HG02970 (cell line): ENCODE measurements at regions not wholly inside any gene's neighbourhood (a gene's known extent, or its start where the extent isn't known, plus 50 kb on each side); places are given as distances from the start of the nearest gene placed in this dataset.

Experiments
- ATAC-seq: cut with Tn5 transposase; IDR thresholded peaks from one replicate; pipeline ENCODE4 v1.9.1; 2021; ENCODE audit warnings: mild to moderate bottlenecking, moderate library complexity, moderate number of reproducible peaks; ENCODE audit not compliant: unreplicated experiment, low FRiP score

DNA sequence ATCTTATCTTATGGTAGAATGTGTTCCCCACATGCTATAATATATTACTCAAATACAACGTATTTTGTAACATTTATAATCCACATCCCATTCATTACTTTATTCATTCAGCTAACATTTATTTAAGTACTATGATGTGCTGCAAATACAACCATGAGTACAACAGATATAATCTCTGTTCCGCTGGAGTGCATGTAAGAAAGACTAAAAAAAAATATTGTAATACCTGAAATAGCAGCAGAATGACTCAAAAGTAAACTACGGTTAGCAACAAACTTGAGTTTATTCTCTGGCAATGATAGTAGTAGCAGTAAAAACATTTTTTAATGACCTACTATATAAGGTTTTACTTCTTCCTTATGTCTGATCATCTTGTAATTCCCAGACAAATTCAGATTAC is 1776.3 kb downstream of the STIM2 start:
- ATAC-seq = no peak

GRCh38 chr4:28639747-28640146 is 1779.1 kb downstream of the STIM2 start:
- ATAC-seq = no peak

GRCh38 chr4:28654618-28655017 is 1794.0 kb downstream of the STIM2 start:
- no peak for ATAC-seq

GRCh38 chr4:28665306-28665705 is 1804.7 kb downstream of the STIM2 start:
- ATAC-seq = no peak

GRCh38 chr4:28675582-28675981 is 1814.9 kb downstream of the STIM2 start:
- no peak for ATAC-seq

DNA sequence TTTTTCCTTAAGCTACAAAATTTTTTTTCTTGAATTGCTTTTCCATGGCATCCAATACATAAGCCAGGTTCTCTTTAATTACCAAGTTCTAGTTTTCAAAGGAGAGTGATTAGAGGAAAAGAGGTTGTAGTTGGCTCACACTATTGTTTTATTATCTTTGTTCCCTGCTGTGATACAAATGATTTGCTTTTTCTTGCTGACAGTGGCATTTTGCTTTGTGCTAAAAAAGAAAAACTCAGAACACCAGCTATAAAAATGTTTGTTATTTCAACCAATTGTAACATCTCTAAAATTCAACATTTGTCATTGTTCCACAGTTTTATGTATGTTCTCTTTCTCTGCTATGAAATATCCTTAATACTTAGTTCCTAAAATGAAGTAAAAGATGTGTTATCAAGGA is 1817.2 kb downstream of the STIM2 start:
- ATAC-seq = no peak

GRCh38 chr4:28682847-28683246 is 1822.2 kb downstream of the STIM2 start:
- ATAC-seq = no peak

DNA sequence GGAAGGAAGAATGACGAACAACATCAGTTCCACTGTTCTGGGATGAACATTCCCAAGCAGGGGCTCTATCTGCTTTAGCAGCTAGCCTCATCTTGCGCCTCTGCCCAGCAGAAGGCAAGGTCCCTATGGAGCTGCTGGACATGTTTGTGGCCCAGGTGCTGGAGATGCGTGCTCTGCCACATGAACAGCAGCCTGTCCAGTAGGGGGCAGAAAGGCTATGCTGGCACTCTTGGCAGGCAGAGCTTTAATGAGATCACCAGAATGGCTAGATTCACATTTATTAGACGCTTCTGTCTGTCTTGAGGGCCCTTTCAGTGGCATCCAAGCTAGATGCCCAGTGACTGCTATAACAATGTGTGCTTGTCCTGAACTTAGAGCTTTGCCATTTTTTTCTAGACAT is 1826.0 kb downstream of the STIM2 start:
- no peak for ATAC-seq

GRCh38 chr4:28690890-28691289 is 1830.2 kb downstream of the STIM2 start:
- no peak for ATAC-seq

DNA sequence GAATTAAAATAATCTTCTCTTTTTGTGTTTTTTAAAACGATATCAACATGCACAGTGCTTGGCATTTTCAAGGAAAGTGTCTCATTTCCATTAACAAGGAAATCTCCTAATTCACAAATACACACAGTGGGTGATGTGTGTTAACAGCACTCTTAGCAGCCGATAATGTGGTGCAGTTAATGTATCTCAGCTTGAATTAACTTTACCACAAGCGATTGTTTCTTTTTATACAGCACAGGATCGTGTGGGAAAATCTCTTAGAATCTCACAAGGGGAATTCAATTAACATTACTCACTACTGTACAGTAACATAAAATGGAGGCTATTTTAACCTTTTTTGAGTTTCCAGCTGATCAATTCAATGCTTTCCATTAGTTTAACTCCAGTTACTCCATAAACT is 1841.9 kb downstream of the STIM2 start:
- ATAC-seq = no peak

DNA sequence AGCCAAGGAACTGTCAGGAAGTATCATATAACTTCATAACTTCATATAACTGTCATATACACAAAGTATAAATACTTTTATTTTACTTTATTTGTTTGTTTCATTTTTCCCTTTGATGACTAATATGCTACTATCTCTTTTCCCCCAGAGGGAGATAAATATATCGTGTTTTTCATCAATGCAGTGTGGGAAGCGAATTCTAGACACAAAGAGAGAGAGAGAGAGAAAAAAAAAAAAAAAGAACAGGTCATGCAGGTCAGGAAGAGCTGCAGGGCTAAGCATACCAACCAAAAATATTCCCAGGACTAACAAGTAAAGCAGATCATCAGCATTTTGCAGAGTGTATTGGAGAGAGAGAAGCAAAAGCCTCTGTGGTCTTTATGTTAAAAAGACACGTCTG is 1849.2 kb downstream of the STIM2 start:
- no peak for ATAC-seq

DNA sequence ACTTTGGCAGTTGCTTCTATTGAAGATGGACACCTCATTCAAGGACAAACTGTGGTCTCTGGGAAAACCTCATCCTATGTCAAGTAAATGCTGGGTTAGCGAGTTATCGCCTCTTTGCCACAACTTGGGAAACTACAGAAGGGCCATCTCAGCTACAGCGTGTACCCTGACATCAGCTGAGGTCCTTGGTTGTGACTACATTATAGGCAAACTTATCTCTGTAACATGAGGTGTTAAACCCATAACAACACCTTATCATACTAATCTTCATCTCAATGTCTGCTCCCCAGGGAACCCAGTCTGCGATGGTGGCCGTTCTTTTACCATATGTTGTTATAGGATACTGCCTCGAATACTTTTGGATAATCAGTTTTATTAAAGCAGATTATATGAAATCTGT is 1862.7 kb downstream of the STIM2 start:
- no peak for ATAC-seq

DNA sequence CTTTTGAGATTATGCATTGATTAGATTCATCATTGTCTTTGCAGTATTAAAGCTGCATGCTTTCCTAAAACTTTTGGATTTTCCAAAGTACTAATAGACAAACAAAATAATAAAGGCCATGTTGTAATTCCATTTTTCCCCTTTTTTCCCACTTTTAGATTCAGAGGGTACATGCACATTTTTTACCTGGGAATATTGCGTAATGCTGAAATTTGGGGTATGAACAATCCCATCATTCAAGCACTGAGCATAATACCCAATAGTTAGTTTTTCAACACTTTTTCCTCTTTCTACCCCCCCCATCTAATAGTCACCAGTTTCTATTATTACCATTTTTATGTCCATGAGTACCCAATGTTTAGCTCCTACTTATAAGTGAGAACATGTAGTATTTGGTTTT is 1863.6 kb downstream of the STIM2 start:
- ATAC-seq = no peak

GRCh38 chr4:28730304-28730703 is 1869.7 kb downstream of the STIM2 start:
- no peak for ATAC-seq

DNA sequence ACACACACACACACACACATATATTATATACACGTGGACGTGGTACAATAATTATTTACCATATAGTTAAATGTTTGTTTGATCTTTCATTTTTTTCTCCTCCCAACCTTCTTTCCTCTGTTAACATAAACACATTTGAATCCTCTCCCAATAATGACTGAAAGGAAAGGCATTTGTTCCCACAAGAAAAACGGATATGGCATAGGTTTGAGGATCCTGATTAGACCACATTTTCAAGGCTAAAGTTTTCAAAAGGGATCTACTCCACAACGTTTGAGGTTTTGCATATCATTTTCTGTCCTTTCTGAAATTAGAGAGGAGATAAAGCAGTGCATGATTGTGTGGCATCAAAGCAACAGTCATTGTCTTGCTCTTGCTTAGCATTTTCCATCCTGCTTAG is 1883.4 kb downstream of the STIM2 start:
- no peak for ATAC-seq

- no peak for ATAC-seq
These were observed 1893.7 kb downstream of the STIM2 start for GRCh38 chr4:28754376-28754775.

DNA sequence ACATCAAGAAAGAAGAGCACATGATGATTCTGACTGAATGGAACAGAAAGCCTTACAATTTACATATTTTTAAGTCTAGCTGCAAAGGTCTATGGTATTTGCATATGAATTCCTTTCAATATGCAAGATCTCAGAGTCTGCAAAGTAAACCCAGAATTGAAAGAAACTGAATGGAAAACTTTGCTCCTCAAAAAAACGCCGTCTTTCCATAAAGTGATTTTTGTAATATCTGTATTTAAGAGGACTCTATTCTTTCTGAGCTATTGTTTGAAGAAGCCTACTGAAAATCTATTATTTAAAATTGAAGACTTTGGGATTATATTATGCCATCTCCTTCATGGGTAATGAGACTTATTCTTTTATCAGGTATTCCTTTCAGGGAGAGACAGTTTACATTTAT is 1894.4 kb downstream of the STIM2 start:
- no peak for ATAC-seq

GRCh38 chr4:28759064-28759463 is 1898.4 kb downstream of the STIM2 start:
- no peak for ATAC-seq

GRCh38 chr4:28760003-28760402 is 1899.4 kb downstream of the STIM2 start:
- no peak for ATAC-seq

- ATAC-seq = no peak
These were observed 1911.4 kb downstream of the STIM2 start for GRCh38 chr4:28772066-28772465.

GRCh38 chr4:28772788-28773187 is 1912.1 kb downstream of the STIM2 start:
- no peak for ATAC-seq

DNA sequence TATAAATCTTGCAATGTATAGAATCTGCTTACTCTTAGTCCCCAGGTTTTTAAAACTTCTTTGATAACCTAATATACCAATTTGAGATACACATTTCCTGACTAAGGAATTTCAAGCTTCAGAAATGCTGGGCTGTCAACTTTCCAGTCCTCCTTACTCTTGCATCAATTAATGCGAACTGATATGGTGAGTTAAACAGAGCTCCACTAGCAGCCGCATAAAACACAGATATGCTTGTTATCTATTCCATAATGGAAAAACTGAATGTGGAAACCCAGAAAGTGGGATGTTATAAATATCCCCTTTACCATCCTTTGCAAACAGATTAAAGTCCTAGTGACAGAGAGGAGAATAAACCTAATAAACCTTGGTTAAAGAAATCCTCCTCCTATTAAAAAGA is 1913.7 kb downstream of the STIM2 start:
- no peak for ATAC-seq

- no peak for ATAC-seq
These were observed 1915.4 kb downstream of the STIM2 start for GRCh38 chr4:28776004-28776403.
